IPS-NIHi7 (cell line): ENCODE measurements at regions not wholly inside any gene's neighbourhood (a gene's known extent, or its start where the extent isn't known, plus 50 kb on each side); places are given as distances from the start of the nearest gene placed in this dataset.

Experiments
- DNase-seq: peaks from one replicate; pipeline ENCODE4 v3.0.0; 2012; ENCODE audit warnings: mixed read lengths; ENCODE audit errors: extremely low spot score

GRCh38 chr2:125479143-125479636 lies 1176.8 kb upstream of the GYPC start:
- no peak for DNase-seq

- DNase-seq: no peak
These were observed 1165.7 kb upstream of the GYPC start for GRCh38 chr2:125490308-125490707.

GRCh38 chr2:125491663-125492062 lies 1164.3 kb upstream of the GYPC start:
- no peak for DNase-seq

GRCh38 chr2:125512313-125512712 lies 1143.6 kb upstream of the GYPC start:
- DNase-seq: no peak

GRCh38 chr2:125516496-125517109 lies 1139.4 kb upstream of the GYPC start:
- peak; percentile 61 for DNase-seq

- DNase-seq: no peak
These were observed 1129.9 kb upstream of the GYPC start for GRCh38 chr2:125526093-125526492.

- no peak for DNase-seq
These were observed 1120.9 kb upstream of the GYPC start for GRCh38 chr2:125535089-125535488.

- DNase-seq: no peak
These were observed 1111.9 kb upstream of the GYPC start for GRCh38 chr2:125543968-125544514.

GRCh38 chr2:125553768-125554167 lies 1102.2 kb upstream of the GYPC start:
- DNase-seq: no peak

- DNase-seq: no peak
These were observed 1101.0 kb upstream of the GYPC start for GRCh38 chr2:125554956-125555355.

GRCh38 chr2:125559186-125559585 lies 1096.8 kb upstream of the GYPC start:
- DNase-seq: no peak

- no peak for DNase-seq
These were observed 1095.1 kb upstream of the GYPC start for GRCh38 chr2:125560855-125561254.

- DNase-seq: no peak
These were observed 1094.7 kb upstream of the GYPC start for GRCh38 chr2:125561302-125561701.

- DNase-seq: no peak
These were observed 1093.0 kb upstream of the GYPC start for GRCh38 chr2:125562924-125563323.

- peak; percentile 13 for DNase-seq
These were observed 1091.5 kb upstream of the GYPC start for GRCh38 chr2:125564471-125564870.

- DNase-seq: no peak
These were observed 1089.5 kb upstream of the GYPC start for GRCh38 chr2:125566422-125566821.

- DNase-seq: no peak
These were observed 1088.9 kb upstream of the GYPC start for GRCh38 chr2:125567100-125567499.

GRCh38 chr2:125572660-125573059 lies 1083.3 kb upstream of the GYPC start:
- DNase-seq: no peak

GRCh38 chr2:125573432-125573831 lies 1082.5 kb upstream of the GYPC start:
- DNase-seq: no peak

- DNase-seq: no peak
These were observed 1079.4 kb upstream of the GYPC start for GRCh38 chr2:125576558-125576957.

- no peak for DNase-seq
These were observed 1074.4 kb upstream of the GYPC start for GRCh38 chr2:125581557-125581956.

- no peak for DNase-seq
These were observed 1073.4 kb upstream of the GYPC start for GRCh38 chr2:125582516-125582915.

- DNase-seq: no peak
These were observed 1071.2 kb upstream of the GYPC start for GRCh38 chr2:125584732-125585131.

GRCh38 chr2:125588780-125589179 lies 1067.2 kb upstream of the GYPC start:
- no peak for DNase-seq
